Kidney epithelial cell (primary cell): ENCODE measurements at regions not wholly inside any gene's neighbourhood (a gene's known extent, or its start where the extent isn't known, plus 50 kb on each side); places are given as distances from the start of the nearest gene placed in this dataset.

ENCODE experiments used
- DNase-seq: peaks from one replicate; pipeline ENCODE4 v3.0.0-alpha.2; 2010; ENCODE audit warnings: low read depth
- H3K27me3 ChIP-seq: 2 replicates; pipeline ENCODE4 v1.6.0; 2011; ENCODE audit warnings: low read length; ENCODE audit not compliant: control insufficient read depth, insufficient read depth
- H3K36me3 ChIP-seq: 2 replicates; pipeline ENCODE4 v1.5.1; 2011; ENCODE audit warnings: low read length; ENCODE audit not compliant: control insufficient read depth, insufficient read depth
- H3K4me3 ChIP-seq: 2 replicates; pipeline ENCODE4 v1.5.1; 2011; ENCODE audit warnings: low read depth, mild to moderate bottlenecking, control low read depth, low read length
- CTCF ChIP-seq: IDR thresholded peaks from 2 replicates; pipeline ENCODE4 v1.5.1; 2011; ENCODE audit warnings: mild to moderate bottlenecking, moderate library complexity, low read length, control low read depth, inconsistent platforms; ENCODE audit not compliant: insufficient read depth, poor library complexity, severe bottlenecking

- Histone ChIP-seq H3K27me3 (no peaks in the 10 kb centered on the region), H3K4me3 (no peak overlapping the region), H3K36me3 (no peaks in the 10 kb centered on the region)
- DNase-seq = no peak
- no peak for TF ChIP-seq CTCF
Observed at GRCh38 chr16:51507286-51507685, 356.2 kb upstream of the SALL1 start.

DNA sequence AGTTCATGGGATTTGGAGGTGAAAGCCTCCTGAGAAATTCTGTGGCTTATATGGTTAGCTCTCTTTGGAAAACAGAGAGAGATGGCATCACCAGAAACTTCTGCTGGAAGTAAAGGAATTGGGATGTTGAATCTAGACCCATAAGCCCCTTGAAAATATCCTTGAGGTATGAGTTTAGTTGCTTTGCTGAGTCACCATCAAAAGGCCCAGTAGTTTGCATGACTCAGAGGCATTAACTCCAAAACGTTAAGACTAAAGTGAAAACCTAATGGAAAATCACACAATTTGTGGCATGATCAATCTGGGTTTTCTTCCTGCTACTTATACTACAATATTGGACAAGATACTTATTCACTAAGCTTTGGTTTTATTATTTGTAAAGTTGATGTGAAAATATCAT lies 349.2 kb upstream of the SALL1 start:
- no peak for TF ChIP-seq CTCF
- Histone ChIP-seq H3K4me3 (no peak overlapping the region), H3K36me3 (no peaks in the 10 kb centered on the region), H3K27me3 (no peaks in the 10 kb centered on the region)
- DNase-seq = peak; percentile 35

- DNase-seq = no peak
- H3K36me3 ChIP-seq = no peaks in the 10 kb centered on the region
- no peak overlapping the region for H3K4me3 ChIP-seq
- no peak for TF ChIP-seq CTCF
- no peaks in the 10 kb centered on the region for H3K27me3 ChIP-seq
Observed at GRCh38 chr16:51497541-51498211, 346.6 kb upstream of the SALL1 start.

DNA sequence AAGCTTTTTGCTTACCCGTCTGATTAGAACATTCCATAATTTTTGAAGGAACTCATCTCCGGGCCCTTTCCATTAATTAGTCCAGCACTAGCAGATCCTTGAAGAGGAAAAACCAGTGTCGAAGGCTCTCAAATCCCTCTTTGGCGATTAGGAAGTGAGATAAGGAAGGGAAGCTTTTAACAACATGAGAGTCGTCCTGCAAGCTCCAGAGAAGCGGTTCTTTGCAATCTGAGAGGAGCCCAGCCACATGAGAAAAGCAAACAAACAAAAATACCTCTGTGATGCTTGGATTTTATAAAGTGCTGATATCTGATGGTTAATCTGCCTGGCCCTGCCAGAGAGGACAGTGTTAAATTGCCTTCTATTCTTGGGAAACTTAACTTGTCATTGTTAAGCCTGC lies 339.8 kb upstream of the SALL1 start:
- no peak overlapping the region for H3K4me3 ChIP-seq
- no peaks in the 10 kb centered on the region for H3K27me3 ChIP-seq
- DNase-seq = no peak
- TF ChIP-seq CTCF = no peak
- no peaks in the 10 kb centered on the region for H3K36me3 ChIP-seq

DNA sequence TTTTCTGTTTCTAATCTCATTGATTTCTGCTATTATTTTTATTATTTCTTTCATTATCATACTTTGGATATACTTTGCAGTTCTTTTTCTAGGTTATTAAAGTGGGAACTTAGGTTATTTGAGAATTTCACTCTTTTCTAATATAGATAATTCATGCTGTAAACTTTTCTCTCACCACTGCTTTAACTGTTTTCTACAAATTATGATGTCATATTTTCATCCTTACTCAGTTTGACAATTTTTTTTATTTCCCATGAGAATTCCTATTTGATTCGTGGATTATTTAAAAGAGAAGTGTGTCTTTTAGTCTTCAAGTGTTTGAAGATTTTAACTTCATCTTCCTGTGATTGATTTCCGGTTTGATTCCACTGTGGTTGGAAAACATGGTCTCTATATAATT lies 336.8 kb upstream of the SALL1 start:
- no peaks in the 10 kb centered on the region for H3K36me3 ChIP-seq
- no peaks in the 10 kb centered on the region for H3K27me3 ChIP-seq
- TF ChIP-seq CTCF = no peak
- no peak overlapping the region for H3K4me3 ChIP-seq
- DNase-seq = no peak

- Histone ChIP-seq H3K36me3 (no peaks in the 10 kb centered on the region), H3K4me3 (no peak overlapping the region), H3K27me3 (no peaks in the 10 kb centered on the region)
- no peak for DNase-seq
- no peak for TF ChIP-seq CTCF
Observed at GRCh38 chr16:51474414-51475091, 323.5 kb upstream of the SALL1 start.
